HL-60 (cell line): ENCODE measurements at regions not wholly inside any gene's neighbourhood (a gene's known extent, or its start where the extent isn't known, plus 50 kb on each side); places are given as distances from the start of the nearest gene placed in this dataset.

Source experiments
- DNase-seq, 2 experiments: peaks; one replicate each; pipeline ENCODE4 v3.0.0-alpha.2; 2010 to 2020; ENCODE audit warnings: low read depth in 1 of 2, low spot score in 1 of 2
- H3K27ac ChIP-seq: fragments of 250-450 bp; sonication (Bioruptor Pico); replicated peaks from 2 replicates; pipeline ENCODE4 v1.5.1; 2020; ENCODE audit warnings: mild to moderate bottlenecking, moderate library complexity
- H3K27me3 ChIP-seq: fragments of 250-450 bp; sonication (Bioruptor Pico); 2 replicates; pipeline ENCODE4 v1.5.1; 2021; ENCODE audit warnings: mild to moderate bottlenecking, moderate library complexity; ENCODE audit not compliant: insufficient read depth, poor library complexity, severe bottlenecking
- H3K4me3 ChIP-seq: replicated peaks from 2 replicates; pipeline ENCODE4 v1.5.1; 2011; ENCODE audit warnings: mild to moderate bottlenecking, control low read depth, low read length; ENCODE audit not compliant: insufficient read depth
- CTCF ChIP-seq: IDR thresholded peaks from one replicate; pipeline ENCODE4 v1.5.1; 2011; ENCODE audit warnings: low read length, control low read depth, inconsistent platforms; ENCODE audit not compliant: insufficient read depth
- GABPA ChIP-seq: IDR thresholded peaks from 2 replicates; pipeline ENCODE4 v1.6.1; 2012; ENCODE audit warnings: low read depth
- POLR2AphosphoS5 ChIP-seq: IDR thresholded peaks from 2 replicates; pipeline ENCODE4 v1.6.1; 2012; ENCODE audit warnings: low read depth
- SPI1 ChIP-seq: IDR thresholded peaks from 2 replicates; pipeline ENCODE4 v1.6.1; 2012; ENCODE audit warnings: low read depth, mild to moderate bottlenecking, borderline replicate concordance
- TF ChIP-seq, protein P1 (sequence below): IDR thresholded peaks from 2 replicates; pipeline ENCODE4 v1.6.1; 2012; ENCODE audit warnings: low read depth; ENCODE audit not compliant: insufficient replicate concordance

DNA sequence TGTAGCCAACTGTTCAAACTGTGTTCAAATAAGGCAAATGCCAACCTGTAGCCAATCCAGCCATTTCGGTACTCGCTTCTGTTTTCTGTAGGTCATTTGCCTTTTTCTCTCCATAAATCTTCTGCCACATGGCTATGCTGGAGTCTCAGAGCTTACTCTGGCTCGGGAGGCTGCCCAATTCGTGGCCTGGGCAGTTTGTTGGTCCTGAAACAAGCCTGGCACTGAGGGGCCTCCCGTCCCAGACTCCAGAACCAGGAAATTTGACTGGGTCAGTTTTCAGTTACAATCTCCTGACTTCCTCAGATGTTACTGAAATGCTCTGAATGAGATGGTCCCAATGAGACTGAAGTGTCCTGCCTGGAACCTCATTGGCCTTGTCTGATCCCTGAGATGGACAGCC, 120.8 kb upstream of the NPAS2 start:
- Histone ChIP-seq H3K4me3 (no peak overlapping the region), H3K27me3 (no peaks in the 10 kb centered on the region)
- TF ChIP-seq, protein P1, sequence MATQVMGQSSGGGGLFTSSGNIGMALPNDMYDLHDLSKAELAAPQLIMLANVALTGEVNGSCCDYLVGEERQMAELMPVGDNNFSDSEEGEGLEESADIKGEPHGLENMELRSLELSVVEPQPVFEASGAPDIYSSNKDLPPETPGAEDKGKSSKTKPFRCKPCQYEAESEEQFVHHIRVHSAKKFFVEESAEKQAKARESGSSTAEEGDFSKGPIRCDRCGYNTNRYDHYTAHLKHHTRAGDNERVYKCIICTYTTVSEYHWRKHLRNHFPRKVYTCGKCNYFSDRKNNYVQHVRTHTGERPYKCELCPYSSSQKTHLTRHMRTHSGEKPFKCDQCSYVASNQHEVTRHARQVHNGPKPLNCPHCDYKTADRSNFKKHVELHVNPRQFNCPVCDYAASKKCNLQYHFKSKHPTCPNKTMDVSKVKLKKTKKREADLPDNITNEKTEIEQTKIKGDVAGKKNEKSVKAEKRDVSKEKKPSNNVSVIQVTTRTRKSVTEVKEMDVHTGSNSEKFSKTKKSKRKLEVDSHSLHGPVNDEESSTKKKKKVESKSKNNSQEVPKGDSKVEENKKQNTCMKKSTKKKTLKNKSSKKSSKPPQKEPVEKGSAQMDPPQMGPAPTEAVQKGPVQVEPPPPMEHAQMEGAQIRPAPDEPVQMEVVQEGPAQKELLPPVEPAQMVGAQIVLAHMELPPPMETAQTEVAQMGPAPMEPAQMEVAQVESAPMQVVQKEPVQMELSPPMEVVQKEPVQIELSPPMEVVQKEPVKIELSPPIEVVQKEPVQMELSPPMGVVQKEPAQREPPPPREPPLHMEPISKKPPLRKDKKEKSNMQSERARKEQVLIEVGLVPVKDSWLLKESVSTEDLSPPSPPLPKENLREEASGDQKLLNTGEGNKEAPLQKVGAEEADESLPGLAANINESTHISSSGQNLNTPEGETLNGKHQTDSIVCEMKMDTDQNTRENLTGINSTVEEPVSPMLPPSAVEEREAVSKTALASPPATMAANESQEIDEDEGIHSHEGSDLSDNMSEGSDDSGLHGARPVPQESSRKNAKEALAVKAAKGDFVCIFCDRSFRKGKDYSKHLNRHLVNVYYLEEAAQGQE, result no peak

GRCh38 chr2:100702438-100703109, 117.4 kb upstream of the NPAS2 start:
- Histone ChIP-seq H3K4me3 (no peak overlapping the region), H3K27ac (no peak overlapping the region), H3K27me3 (no peaks in the 10 kb centered on the region)
- no peak for TF ChIP-seq GABPA
- TF ChIP-seq POLR2AphosphoS5, result no peak
- no peak for TF ChIP-seq CTCF
- TF ChIP-seq, protein P1, result no peak
- no peak for TF ChIP-seq SPI1
- no peak for DNase-seq

More for the DNA sequence above, 120.8 kb upstream of the NPAS2 start:
- H3K27ac ChIP-seq, result no peak overlapping the region
- no peak for DNase-seq

DNA sequence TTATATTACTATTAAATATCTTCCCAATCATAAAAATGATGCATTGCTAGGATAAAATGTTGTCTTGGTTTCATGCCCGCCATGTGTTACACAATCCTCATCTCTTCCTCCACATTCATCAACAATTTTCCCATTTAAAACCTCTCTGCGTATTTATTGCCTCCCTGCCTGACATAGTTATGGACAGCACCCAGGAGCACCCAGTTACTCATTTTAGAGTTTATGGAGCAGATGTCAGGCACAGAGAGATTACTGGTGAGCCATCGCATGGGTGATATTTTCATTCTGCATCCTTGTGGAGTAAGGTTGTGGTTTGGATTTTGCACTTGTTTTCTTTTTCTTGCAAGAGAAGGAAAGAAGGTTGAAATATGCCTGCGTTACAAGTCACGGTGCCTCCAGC, 116.7 kb upstream of the NPAS2 start:
- TF ChIP-seq, protein P1, result no peak
- TF ChIP-seq CTCF, result no peak
- no peak for TF ChIP-seq POLR2AphosphoS5
- TF ChIP-seq GABPA, result no peak
- no peak for TF ChIP-seq SPI1
- no peak overlapping the region for H3K4me3 ChIP-seq
- no peaks in the 10 kb centered on the region for H3K27me3 ChIP-seq
- no peak overlapping the region for H3K27ac ChIP-seq
- no peak for DNase-seq
